GM21723 (cell line): ENCODE measurements at regions not wholly inside any gene's neighbourhood (a gene's known extent, or its start where the extent isn't known, plus 50 kb on each side); places are given as distances from the start of the nearest gene placed in this dataset.
"Not testable (repeated sequence)": the region's sequence is repeated elsewhere in the genome, so short reads cannot be mapped to it uniquely, and the experiment has no call there.

ENCODE experiments used
- ATAC-seq: cut with Tn5 transposase; IDR thresholded peaks from one replicate; pipeline ENCODE4 v1.9.1; 2021; ENCODE audit warnings: mild to moderate bottlenecking, moderate library complexity; ENCODE audit not compliant: unreplicated experiment

DNA sequence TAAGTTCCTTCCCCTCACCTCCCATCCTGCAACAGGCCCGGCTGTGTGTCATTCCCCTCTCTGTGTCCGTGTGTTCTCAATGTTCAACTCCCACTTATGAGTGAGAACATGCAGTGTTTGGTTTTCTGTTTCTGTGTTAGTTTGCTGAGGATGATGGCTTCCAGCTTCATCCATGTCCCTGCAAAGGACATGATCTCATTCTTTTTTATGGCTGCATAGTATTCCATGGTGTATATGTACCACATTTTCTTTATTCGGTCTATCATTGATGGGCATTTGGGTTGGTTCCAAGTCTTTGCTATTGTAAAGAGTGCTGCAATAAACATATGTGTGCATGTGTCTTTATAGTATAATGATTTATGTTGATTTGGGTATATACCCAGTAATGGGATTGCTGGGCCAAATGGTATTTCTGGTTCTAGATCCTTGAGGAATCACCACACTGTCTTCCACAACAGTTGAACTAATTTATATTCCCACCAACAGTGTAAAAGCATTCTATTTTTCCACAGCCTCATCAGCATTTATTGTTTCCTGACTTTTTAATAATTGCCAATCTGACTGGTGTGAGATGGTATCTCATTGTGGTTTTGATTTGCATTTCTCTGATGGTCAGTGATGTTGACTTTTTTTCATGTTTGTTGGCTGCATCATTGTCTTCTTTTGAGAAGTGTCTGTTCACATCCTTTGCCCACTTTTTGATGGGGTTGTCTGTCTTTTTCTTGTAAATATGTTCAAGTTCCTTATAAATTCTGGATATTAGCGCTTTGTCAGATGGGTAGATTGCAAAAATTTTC lies 174.1 kb upstream of the PHACTR1 start:
- ATAC-seq, result not testable (repeated sequence)

GRCh38 chr6:12543953-12544352 lies 172.6 kb upstream of the PHACTR1 start:
- no peak for ATAC-seq

- no peak for ATAC-seq
Observed at GRCh38 chr6:12544821-12545565, 171.6 kb upstream of the PHACTR1 start.

- ATAC-seq, result no peak
Observed at GRCh38 chr6:12545619-12546409, 170.8 kb upstream of the PHACTR1 start.

DNA sequence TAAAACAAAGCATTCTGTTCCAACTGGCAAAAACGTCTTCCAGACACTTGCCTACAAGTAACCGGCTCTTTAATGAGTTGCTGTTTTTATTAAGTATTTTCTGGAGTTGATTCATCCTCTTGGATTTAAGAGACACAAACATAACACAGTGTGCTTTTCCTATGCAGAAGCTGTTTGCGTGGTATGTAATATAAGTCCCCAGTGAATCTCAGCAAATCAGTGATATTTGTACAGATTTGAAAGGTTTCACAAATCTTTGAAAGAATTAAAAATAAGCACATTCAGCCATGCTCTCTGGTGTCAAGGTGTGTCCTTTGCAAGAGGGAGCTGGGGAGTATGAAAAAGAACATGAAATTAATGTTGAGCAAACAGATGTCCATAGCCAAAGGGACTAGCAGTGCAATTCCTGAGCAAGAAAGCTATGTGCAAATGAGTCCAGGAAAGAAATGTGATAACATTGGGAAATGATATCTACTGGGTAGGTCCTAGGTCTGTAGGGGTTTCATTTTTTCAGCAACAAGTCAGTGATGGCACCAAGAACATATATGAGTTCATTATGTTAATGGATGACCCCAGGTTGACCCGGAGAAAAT lies 170.1 kb upstream of the PHACTR1 start:
- no peak for ATAC-seq

GRCh38 chr6:12548526-12548925 lies 168.0 kb upstream of the PHACTR1 start:
- no peak for ATAC-seq

DNA sequence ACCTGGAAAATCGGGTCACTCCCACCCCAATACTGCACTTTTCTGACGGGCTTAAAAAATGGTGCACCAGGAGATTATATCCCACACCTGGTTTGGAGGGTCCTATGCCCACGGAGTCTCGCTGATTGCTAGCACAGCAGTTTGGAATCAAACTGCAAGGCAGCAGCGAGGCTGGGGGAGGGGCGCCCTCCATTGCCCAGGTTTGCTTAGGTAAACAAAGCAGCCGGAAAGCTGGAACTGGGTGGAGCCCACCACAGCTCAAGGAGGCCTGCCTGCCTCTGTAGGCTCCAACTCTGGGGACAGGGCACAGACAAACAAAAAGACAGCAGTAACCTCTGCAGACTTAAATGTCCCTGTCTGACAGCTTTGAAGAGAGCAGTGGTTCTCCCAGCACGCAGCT lies 167.1 kb upstream of the PHACTR1 start:
- not testable (repeated sequence) for ATAC-seq

DNA sequence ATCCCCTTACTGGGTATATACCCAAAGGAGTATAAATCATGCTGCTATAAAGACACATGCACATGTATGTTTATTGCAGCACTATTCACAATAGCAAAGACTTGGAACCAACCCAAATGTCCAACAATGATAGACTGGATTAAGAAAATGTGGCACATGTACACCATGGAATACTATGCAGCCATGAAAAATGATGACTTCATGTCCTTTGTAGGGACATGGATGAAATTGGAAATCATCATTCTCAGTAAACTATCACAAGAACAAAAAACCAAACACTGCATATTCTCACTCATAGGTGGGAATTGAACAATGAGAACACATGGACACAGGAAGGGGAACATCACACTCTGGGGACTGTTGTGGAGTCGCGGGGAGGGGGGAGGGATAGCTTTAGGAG lies 161.7 kb upstream of the PHACTR1 start:
- not testable (repeated sequence) for ATAC-seq

DNA sequence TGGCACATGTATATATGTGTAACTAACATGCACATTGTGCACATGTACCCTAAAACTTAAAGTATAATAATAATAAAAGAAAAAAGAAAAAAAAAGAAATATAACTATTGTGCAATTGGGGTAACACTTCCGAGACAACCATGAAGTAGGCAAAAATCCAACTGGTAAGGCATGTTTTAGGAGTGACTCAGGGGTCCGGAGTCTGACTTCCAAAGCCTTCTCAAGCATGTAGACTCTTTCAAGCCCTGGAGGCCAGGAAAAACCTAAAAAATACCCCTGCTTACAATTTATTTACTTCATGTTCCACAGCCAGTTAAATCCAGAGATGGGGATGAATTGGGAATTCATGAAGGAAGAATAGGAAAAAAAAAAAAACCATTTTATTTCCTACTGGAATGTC lies 161.3 kb upstream of the PHACTR1 start:
- no peak for ATAC-seq

DNA sequence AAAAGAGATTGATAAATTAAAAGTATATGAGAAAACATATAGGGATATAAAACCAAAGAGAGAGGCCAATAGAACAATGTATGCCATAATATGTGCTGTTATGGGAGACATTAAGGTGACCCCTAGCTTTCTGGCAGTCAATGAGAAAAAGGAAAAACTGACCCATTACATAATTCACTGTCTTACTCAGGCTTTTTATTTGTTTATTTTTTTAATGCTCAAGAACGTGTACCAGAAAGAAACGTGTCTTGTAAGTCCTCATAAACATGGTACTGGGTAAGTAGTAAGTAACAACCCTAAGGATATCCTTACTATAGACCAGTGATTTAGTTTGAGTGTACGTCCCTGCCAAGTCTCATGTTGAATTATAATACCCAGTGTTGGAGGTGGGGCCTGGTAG lies 160.8 kb upstream of the PHACTR1 start:
- no peak for ATAC-seq

DNA sequence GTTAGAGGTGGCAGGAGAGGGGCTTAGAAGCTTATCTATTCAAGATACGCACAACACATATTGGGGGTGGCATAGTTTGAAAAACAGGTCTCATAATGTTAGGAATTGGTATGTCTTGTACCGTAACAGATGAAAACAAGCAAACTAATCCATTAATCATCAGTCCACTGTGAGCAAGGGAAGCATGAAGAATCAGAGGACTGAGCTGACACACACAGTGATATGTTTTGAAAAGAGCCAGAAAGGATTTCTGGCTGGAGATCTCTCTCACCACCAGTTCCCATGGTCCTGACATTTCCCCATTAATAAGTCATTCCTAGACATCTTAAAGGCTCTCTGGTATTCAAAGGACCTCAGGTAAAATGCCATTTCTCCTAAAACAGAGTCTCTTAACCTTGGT lies 158.8 kb upstream of the PHACTR1 start:
- no peak for ATAC-seq

GRCh38 chr6:12560315-12560714 lies 156.3 kb upstream of the PHACTR1 start:
- ATAC-seq, result no peak

DNA sequence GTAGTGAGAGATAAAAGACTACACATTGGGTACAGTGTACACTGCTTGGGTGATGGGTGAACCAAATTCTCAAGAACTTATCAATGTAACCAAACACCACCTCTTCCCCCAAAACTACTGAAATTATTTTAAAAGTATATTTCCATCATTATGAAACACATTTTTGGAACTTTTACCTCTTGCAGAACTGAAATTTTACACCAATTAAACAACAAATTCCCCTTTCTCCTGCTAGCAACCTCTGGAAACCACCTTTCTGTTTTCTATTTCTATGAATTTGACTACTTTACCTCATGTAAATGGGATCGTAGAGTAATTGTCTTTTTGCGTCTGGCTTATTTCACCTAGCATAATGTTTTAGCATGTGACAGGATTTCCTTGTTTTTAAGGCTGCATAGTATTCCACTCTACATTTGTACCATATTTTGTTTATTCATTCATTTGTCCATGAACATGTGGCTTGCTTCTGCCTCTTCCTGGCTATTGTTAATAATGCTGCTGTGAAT lies 149.9 kb upstream of the PHACTR1 start:
- no peak for ATAC-seq

DNA sequence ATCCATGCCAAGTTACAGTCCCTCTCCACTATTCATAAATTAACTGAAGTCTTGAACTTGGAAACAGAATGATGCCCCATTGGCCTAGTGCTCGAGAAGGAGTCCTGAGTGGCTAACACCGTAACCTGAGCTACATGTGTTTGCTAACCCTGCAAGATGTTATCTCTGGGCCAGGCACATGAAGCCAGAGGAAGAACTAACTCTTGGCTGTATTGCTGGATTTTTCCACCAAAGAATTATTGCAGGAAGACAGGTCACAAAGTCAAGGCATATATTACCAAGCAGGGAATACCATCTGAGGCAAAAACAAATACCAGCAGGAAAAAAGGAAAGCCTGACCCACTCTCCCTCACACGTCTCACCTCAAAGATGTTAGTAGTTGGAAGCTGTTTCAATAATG lies 148.9 kb upstream of the PHACTR1 start:
- ATAC-seq, result no peak

DNA sequence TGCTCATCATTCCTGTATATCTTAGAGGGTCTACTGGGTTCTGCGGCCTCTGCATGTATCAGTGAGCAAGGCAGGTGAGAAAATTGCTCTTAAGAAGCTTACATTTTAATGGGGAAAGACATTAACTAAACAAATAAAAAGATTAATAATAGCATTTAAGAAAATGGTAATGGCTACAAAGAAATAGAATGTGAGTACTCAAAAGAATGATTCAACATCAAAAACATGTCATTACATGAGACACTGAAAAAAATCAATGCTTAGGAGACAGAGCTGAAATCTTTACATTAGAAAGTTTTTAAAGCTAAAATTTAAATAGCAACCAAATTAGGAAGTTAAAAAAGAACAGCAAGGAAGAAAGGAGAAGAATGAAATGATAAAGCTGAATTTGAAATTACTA lies 146.9 kb upstream of the PHACTR1 start:
- no peak for ATAC-seq

- ATAC-seq, result no peak
Observed at GRCh38 chr6:12570461-12571030, 146.0 kb upstream of the PHACTR1 start.

- ATAC-seq, result no peak
Observed at GRCh38 chr6:12572896-12573827, 143.4 kb upstream of the PHACTR1 start.

DNA sequence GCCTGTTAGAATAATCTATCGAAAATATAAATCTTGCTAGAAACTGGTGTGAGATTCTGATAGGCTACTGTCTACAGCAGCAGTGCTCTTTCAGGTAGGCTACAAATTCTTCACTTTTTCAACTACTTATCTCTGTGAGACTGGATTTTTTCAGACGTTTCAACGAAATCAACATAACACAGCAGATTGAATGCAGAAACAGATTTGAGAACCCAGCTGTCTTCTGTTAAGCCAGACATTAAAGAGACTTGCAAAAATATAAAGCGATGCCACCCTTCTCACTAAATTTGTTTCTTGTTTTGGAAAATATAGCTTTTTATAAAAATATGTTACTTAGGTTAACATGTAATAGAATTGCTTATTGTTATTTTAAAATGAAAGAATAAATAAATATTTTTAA lies 140.6 kb upstream of the PHACTR1 start:
- ATAC-seq, result no peak

- ATAC-seq, result no peak
Observed at GRCh38 chr6:12576389-12576788, 140.2 kb upstream of the PHACTR1 start.
